ENCODE measurements at regions not wholly inside any gene's neighbourhood (a gene's known extent, or its start where the extent isn't known, plus 50 kb on each side); places are given as distances from the start of the nearest gene placed in this dataset.

DNA sequence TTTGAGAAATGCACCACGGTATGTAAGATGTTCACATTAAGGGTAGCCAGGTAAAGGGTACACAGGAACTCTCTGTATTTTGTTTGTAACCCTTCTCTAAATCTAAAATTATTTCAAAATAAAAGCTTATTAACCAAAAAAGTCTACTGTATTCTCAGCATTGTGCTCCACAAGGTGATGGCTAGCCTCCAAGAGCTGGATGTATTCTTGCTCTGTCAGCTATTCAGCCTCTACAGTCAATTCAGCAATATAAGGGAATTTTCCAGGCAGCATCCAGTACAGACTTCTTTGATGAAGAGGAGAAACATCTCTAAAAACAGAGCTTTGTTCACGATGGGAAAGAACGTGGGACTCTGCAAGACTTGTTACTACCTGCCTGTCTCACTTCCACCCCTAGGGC, 63.5 kb upstream of the MAOA start:
- no peaks in the 10 kb centered on the region for H3K36me3 ChIP-seq (ENCODE audit: insufficient read depth, low read length)
- H3K4me1 ChIP-seq (ENCODE audit: insufficient read depth, low read length), result no peaks in the 10 kb centered on the region
- no peaks in the 10 kb centered on the region for H3K27me3 ChIP-seq (ENCODE audit: control insufficient read depth in 1 of 2, insufficient read depth in 2 of 2, low read length in 2 of 2)
- H3K27ac ChIP-seq (ENCODE audit: low read depth in 1 of 2, low read length in 2 of 2), result no peak overlapping the region
- H3K27me3 Mint-ChIP-seq, result no peaks in the 10 kb centered on the region
- no peaks in the 10 kb centered on the region for H3K9me3 ChIP-seq (ENCODE audit: control insufficient read depth in 1 of 2, insufficient read depth in 1 of 2, low read length in 2 of 2)
- no peak overlapping the region for H3K4me3 ChIP-seq (ENCODE audit: low read length)
- intact Hi-C loops (cut with DNase I, micrococcal nuclease), result no loop called here
- POLR2A ChIA-PET, result interaction anchor here (0.6 kb wide), 1 partner anchor 106 kb away, joined by 3 read pairs; no protein-coding TSS in a partner anchor
- no peak overlapping the region for H3K4me3 Mint-ChIP-seq
- H3K36me3 Mint-ChIP-seq (ENCODE audit: low read depth), result no peaks in the 10 kb centered on the region
- ATAC-seq (ENCODE audit: poor library complexity) (no peak), DNase-seq (no peak)
- no peaks in the 10 kb centered on the region for H3K9me3 Mint-ChIP-seq
- TF ChIP-seq CTCF (IDR thresholded peaks at IDR 0.05), result no peak
- H3K4me1 Mint-ChIP-seq (ENCODE audit: low read depth), result peaks cover 4% of the 10 kb centered on the region
- H3K27ac Mint-ChIP-seq, result no peak overlapping the region
- CTCF ChIA-PET, result no interaction called here

- H3K9me3 ChIP-seq (ENCODE audit: control insufficient read depth in 1 of 2, insufficient read depth in 1 of 2, low read length in 2 of 2), result no peaks in the 10 kb centered on the region
- Mint-ChIP-seq H3K27ac (no peak overlapping the region), H3K9me3 (no peaks in the 10 kb centered on the region), H3K27me3 (no peaks in the 10 kb centered on the region), H3K4me3 (no peak overlapping the region), H3K4me1 (ENCODE audit: low read depth) (peaks cover 4% of the 10 kb centered on the region), H3K36me3 (ENCODE audit: low read depth) (no peaks in the 10 kb centered on the region)
- TF ChIP-seq CTCF (IDR thresholded peaks at IDR 0.05), result no peak
- no peak overlapping the region for H3K27ac ChIP-seq (ENCODE audit: low read depth in 1 of 2, low read length in 2 of 2)
- CTCF ChIA-PET, result no interaction called here
- no peaks in the 10 kb centered on the region for H3K4me1 ChIP-seq (ENCODE audit: insufficient read depth, low read length)
- intact Hi-C loops (cut with DNase I, micrococcal nuclease), result no loop called here
- no peaks in the 10 kb centered on the region for H3K27me3 ChIP-seq (ENCODE audit: control insufficient read depth in 1 of 2, insufficient read depth in 2 of 2, low read length in 2 of 2)
- H3K4me3 ChIP-seq (ENCODE audit: low read length), result no peak overlapping the region
- ATAC-seq (ENCODE audit: poor library complexity) (no peak), DNase-seq (no peak)
- POLR2A ChIA-PET, result no interaction called here
- no peaks in the 10 kb centered on the region for H3K36me3 ChIP-seq (ENCODE audit: insufficient read depth, low read length)
These were observed 60.2 kb upstream of the MAOA start for GRCh38 chrX:43595931-43596330.

GRCh38 chrX:43604753-43605152, 51.3 kb upstream of the MAOA start:
- H3K9me3 Mint-ChIP-seq, result no peaks in the 10 kb centered on the region
- intact Hi-C loops (cut with DNase I, micrococcal nuclease), result no loop called here
- Histone ChIP-seq H3K4me1 (ENCODE audit: insufficient read depth, low read length) (no peaks in the 10 kb centered on the region), H3K36me3 (ENCODE audit: insufficient read depth, low read length) (no peaks in the 10 kb centered on the region), H3K27ac (ENCODE audit: low read depth in 1 of 2, low read length in 2 of 2) (no peak overlapping the region), H3K4me3 (ENCODE audit: low read length) (no peak overlapping the region), H3K27me3 (ENCODE audit: control insufficient read depth in 1 of 2, insufficient read depth in 2 of 2, low read length in 2 of 2) (no peaks in the 10 kb centered on the region), H3K9me3 (ENCODE audit: control insufficient read depth in 1 of 2, insufficient read depth in 1 of 2, low read length in 2 of 2) (no peaks in the 10 kb centered on the region)
- H3K36me3 Mint-ChIP-seq (ENCODE audit: low read depth), result no peaks in the 10 kb centered on the region
- H3K4me1 Mint-ChIP-seq (ENCODE audit: low read depth), result no peaks in the 10 kb centered on the region
- ChIA-PET CTCF (no interaction called here), POLR2A (no interaction called here)
- TF ChIP-seq CTCF (IDR thresholded peaks at IDR 0.05), result no peak
- H3K27ac Mint-ChIP-seq, result no peak overlapping the region
- no peak for DNase-seq
- ATAC-seq (ENCODE audit: poor library complexity), result no peak
- H3K27me3 Mint-ChIP-seq, result no peaks in the 10 kb centered on the region
- no peak overlapping the region for H3K4me3 Mint-ChIP-seq
